NCI-H345 (cell line): ENCODE measurements at regions not wholly inside any gene's neighbourhood (a gene's known extent, or its start where the extent isn't known, plus 50 kb on each side); places are given as distances from the start of the nearest gene placed in this dataset.
"Not testable (repeated sequence)": the region's sequence is repeated elsewhere in the genome, so short reads cannot be mapped to it uniquely, and the experiment has no call there.

Experiments used
- DNase-seq: peaks from one replicate; lab custom pipeline; 2025; lab: John Stamatoyannopoulos, UW

GRCh38 chr18:51330148-51330547 is 132.7 kb upstream of the MEX3C start:
- no peak for DNase-seq

- no peak for DNase-seq
These were observed 133.3 kb upstream of the MEX3C start for GRCh38 chr18:51330739-51331138.

- no peak for DNase-seq
These were observed 139.9 kb upstream of the MEX3C start for GRCh38 chr18:51337406-51337805.

GRCh38 chr18:51339856-51340255 is 142.4 kb upstream of the MEX3C start:
- DNase-seq, result no peak

- no peak for DNase-seq
These were observed 142.9 kb upstream of the MEX3C start for GRCh38 chr18:51340332-51340731.

- no peak for DNase-seq
These were observed 145.3 kb upstream of the MEX3C start for GRCh38 chr18:51342815-51343214.

GRCh38 chr18:51345848-51346391 is 148.4 kb upstream of the MEX3C start:
- no peak for DNase-seq

- no peak for DNase-seq
These were observed 148.9 kb upstream of the MEX3C start for GRCh38 chr18:51346404-51346803.

- no peak for DNase-seq
These were observed 152.6 kb upstream of the MEX3C start for GRCh38 chr18:51350081-51350480.

- no peak for DNase-seq
These were observed 158.4 kb upstream of the MEX3C start for GRCh38 chr18:51355841-51356240.

- DNase-seq, result not testable (repeated sequence)
These were observed 162.8 kb upstream of the MEX3C start for GRCh38 chr18:51360301-51360700.

GRCh38 chr18:51361130-51361860 is 163.8 kb upstream of the MEX3C start:
- DNase-seq, result no peak

GRCh38 chr18:51363384-51363783 is 165.9 kb upstream of the MEX3C start:
- no peak for DNase-seq

GRCh38 chr18:51370996-51371395 is 173.5 kb upstream of the MEX3C start:
- no peak for DNase-seq

GRCh38 chr18:51371929-51372328 is 174.4 kb upstream of the MEX3C start:
- no peak for DNase-seq

GRCh38 chr18:51382081-51382480 is 184.6 kb upstream of the MEX3C start:
- DNase-seq, result no peak

- DNase-seq, result no peak
These were observed 185.6 kb upstream of the MEX3C start for GRCh38 chr18:51383116-51383515.

- DNase-seq, result no peak
These were observed 186.2 kb upstream of the MEX3C start for GRCh38 chr18:51383711-51384110.

GRCh38 chr18:51385270-51385669 is 187.8 kb upstream of the MEX3C start:
- no peak for DNase-seq

- no peak for DNase-seq
These were observed 193.2 kb upstream of the MEX3C start for GRCh38 chr18:51390702-51391101.

GRCh38 chr18:51391215-51391614 is 193.7 kb upstream of the MEX3C start:
- DNase-seq, result no peak

GRCh38 chr18:51391731-51392130 is 194.2 kb upstream of the MEX3C start:
- DNase-seq, result no peak

- no peak for DNase-seq
These were observed 200.0 kb upstream of the MEX3C start for GRCh38 chr18:51397347-51397962.

- no peak for DNase-seq
These were observed 200.6 kb upstream of the MEX3C start for GRCh38 chr18:51398104-51398503.
